ENCODE measurements at regions not wholly inside any gene's neighbourhood (a gene's known extent, or its start where the extent isn't known, plus 50 kb on each side); places are given as distances from the start of the nearest gene placed in this dataset.

DNA sequence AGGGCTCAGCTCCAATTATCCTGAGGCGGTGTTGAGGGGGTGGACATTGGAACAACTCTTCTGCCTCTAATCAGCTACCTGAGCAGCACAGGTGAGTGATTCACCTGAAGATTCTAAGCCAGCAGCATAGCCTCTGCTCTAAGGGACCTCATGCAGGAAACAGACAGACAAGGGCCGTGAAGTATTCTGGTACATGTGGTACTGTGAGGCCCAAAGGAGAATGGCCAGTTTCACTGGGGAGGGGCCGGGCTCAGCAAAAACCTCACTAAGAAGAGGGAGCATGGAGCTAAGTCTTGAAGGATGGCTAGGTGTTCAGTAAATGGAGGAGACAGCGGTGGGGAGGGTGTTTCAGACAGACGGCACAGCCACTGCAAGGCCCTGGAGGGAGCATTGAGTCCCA, 58.5 kb upstream of the CCDC167 start:
- no peak for TF ChIP-seq POLR2AphosphoS5 (IDR thresholded peaks at IDR 0.05; ENCODE audit: borderline replicate concordance, low read depth, low read length)
- no peak for TF ChIP-seq EZH2 (IDR thresholded peaks at IDR 0.05)
